OCI-LY3 (cell line): ENCODE measurements at regions not wholly inside any gene's neighbourhood (a gene's known extent, or its start where the extent isn't known, plus 50 kb on each side); places are given as distances from the start of the nearest gene placed in this dataset.

Experiments
- EZH2phosphoT487 ChIP-seq: fragments of 200-600 bp; shearing (Covaris generic); IDR thresholded peaks from 2 replicates; pipeline ENCODE4 v1.6.1; 2018; ENCODE audit warnings: antibody characterized with exemption, mixed run types, low read depth
- TF ChIP-seq, protein P1 (sequence below): fragments of 200-600, 300-600 bp; sonication (generic); IDR thresholded peaks from 2 replicates; pipeline ENCODE4 v1.5.1; 2014; ENCODE audit warnings: antibody characterized with exemption, low read length, low read depth

DNA sequence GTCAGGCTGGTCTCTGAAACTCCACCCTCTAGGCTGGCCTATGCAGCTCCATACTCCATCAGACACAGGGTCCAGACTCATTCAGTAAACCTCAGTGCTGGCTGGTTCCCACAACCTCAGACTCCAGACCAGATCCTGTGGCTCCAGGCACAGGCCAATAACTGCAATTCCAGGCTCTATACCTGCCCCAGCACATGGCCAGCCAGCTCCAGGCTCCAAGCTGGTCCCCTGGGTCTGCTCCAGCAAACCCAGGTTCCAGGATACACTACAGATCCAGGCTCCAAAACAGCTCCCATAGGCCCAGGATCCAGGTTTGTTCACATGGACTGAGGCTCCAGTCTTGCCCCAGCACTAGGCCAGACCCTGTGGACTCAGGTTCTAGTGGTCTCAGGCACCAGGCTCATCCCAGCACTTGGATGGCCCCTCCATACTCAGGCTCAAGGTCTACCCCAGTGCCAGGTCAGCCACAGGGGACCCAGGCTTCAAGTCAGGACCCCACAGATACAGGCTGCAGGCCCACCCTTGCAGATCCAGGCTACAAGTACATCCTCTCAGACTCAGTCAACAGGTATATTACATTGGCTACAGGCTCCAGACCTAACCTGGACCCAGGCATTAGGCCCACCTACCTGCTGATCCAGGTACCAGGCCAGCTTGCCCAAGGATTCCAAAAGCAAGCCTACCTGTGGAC is 117.6 kb upstream of the TMEM170B start:
- TF ChIP-seq, protein P1, sequence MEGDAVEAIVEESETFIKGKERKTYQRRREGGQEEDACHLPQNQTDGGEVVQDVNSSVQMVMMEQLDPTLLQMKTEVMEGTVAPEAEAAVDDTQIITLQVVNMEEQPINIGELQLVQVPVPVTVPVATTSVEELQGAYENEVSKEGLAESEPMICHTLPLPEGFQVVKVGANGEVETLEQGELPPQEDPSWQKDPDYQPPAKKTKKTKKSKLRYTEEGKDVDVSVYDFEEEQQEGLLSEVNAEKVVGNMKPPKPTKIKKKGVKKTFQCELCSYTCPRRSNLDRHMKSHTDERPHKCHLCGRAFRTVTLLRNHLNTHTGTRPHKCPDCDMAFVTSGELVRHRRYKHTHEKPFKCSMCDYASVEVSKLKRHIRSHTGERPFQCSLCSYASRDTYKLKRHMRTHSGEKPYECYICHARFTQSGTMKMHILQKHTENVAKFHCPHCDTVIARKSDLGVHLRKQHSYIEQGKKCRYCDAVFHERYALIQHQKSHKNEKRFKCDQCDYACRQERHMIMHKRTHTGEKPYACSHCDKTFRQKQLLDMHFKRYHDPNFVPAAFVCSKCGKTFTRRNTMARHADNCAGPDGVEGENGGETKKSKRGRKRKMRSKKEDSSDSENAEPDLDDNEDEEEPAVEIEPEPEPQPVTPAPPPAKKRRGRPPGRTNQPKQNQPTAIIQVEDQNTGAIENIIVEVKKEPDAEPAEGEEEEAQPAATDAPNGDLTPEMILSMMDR = no peak
- no peak for TF ChIP-seq EZH2phosphoT487
